ENCODE measurements at regions not wholly inside any gene's neighbourhood (a gene's known extent, or its start where the extent isn't known, plus 50 kb on each side); places are given as distances from the start of the nearest gene placed in this dataset.

GRCh38 chr3:117722856-117723255 is 1013.3 kb downstream of the TUSC7 start:
- TF ChIP-seq CTCF (conservative IDR thresholded peaks at IDR 0.05) (no peak), EZH2 (IDR thresholded peaks at IDR 0.05; ENCODE audit: low read depth) (no peak)

Measured in PC-9 (cell line).